ENCODE measurements at regions not wholly inside any gene's neighbourhood (a gene's known extent, or its start where the extent isn't known, plus 50 kb on each side); places are given as distances from the start of the nearest gene placed in this dataset.

- no peak for FAIRE-seq
- CTCF ChIA-PET, result no interaction called here
- TF ChIP-seq POLR2A (IDR thresholded peaks at IDR 0.05; ENCODE audit: low read depth, low read length) (no peak), CTCF (IDR thresholded peaks at IDR 0.05; ENCODE audit: extremely low read depth in 1 of 2, insufficient read depth in 1 of 2, low read depth in 1 of 2, low read length in 2 of 2) (no peak), MYC (IDR thresholded peaks at IDR 0.05; ENCODE audit: low read depth, low read length) (no peak), FOS (IDR thresholded peaks at IDR 0.05; ENCODE audit: borderline replicate concordance, insufficient read depth, low read length) (no peak), JUN (IDR thresholded peaks at IDR 0.05; ENCODE audit: borderline replicate concordance, insufficient read depth, insufficient read length, low read depth) (no peak), GATA2 (IDR thresholded peaks at IDR 0.05; ENCODE audit: insufficient read depth, insufficient read length, low read depth, low read length) (no peak), POLR2AphosphoS5 (IDR thresholded peaks at IDR 0.05; ENCODE audit: insufficient read depth, low read depth, low read length) (no peak), EZH2 (IDR thresholded peaks at IDR 0.05; ENCODE audit: borderline replicate concordance, low read depth, low read length, severe bottlenecking) (no peak), MAX (IDR thresholded peaks at IDR 0.05; ENCODE audit: insufficient read depth, insufficient read length) (no peak)
- Histone ChIP-seq H4K20me1 (replicated peaks; ENCODE audit: control insufficient read depth, extremely low read depth, insufficient read depth, low read length) (no peaks in the 10 kb centered on the region), H2AFZ (ENCODE audit: low read depth, low read length) (no peak overlapping the region), H3K4me1 (ENCODE audit: control insufficient read depth, extremely low read depth, insufficient read depth, low read length) (no peaks in the 10 kb centered on the region), H3K9me3 (replicated peaks; ENCODE audit: control insufficient read depth, insufficient read depth, low read length) (peaks cover 4% of the 10 kb centered on the region), H3K36me3 (ENCODE audit: control insufficient read depth in 2 of 2, extremely low read depth in 1 of 2, insufficient read depth in 2 of 2, low read length in 2 of 2) (no peaks in the 10 kb centered on the region), H3K79me2 (ENCODE audit: control insufficient read depth, insufficient read depth, low read length) (no peaks in the 10 kb centered on the region), H3K4me2 (ENCODE audit: insufficient read depth, low read length) (no peak overlapping the region), H3K4me3 (replicated peaks in 1 of 3; ENCODE audit: insufficient read depth in 1 of 3, low read depth in 1 of 3, low read length in 3 of 3) (no peak overlapping the region), H3K27ac (ENCODE audit: insufficient read depth, low read depth, low read length) (no peak overlapping the region), H3K9ac (replicated peaks; ENCODE audit: extremely low read depth, insufficient read depth, low read length) (no peak overlapping the region), H3K27me3 (ENCODE audit: control insufficient read depth in 2 of 2, insufficient read depth in 2 of 2, low read length in 2 of 2) (no peaks in the 10 kb centered on the region), H3K9me1 (replicated peaks; ENCODE audit: control insufficient read depth, extremely low read depth, insufficient read depth, low read length) (no peaks in the 10 kb centered on the region)
- intact Hi-C loops (cut with micrococcal nuclease), result no loop called here
- no TSS peak for BruUV-seq (replicated peaks)
- dilution Hi-C loops (cut with MboI; ENCODE audit: extremely low pct_ligation_motif_present, low sequenced_read_pairs), result no loop called here
- DNase-seq (ENCODE audit: low read depth, low spot score), result no peak
- POLR2A ChIA-PET, result no interaction called here
Measured at GRCh38 chr2:117056376-117056748, 758.1 kb upstream of the DDX18 start.
